C4-2B (cell line): ENCODE measurements at regions not wholly inside any gene's neighbourhood (a gene's known extent, or its start where the extent isn't known, plus 50 kb on each side); places are given as distances from the start of the nearest gene placed in this dataset.

Experiments used
- CTCF ChIP-seq: fragments of 450-650 bp; conservative IDR thresholded peaks from 2 replicates; pipeline ENCODE4 v1.5.1; 2017; ENCODE audit warnings: mild to moderate bottlenecking
- ZFX ChIP-seq: fragments of 450-650 bp; IDR thresholded peaks from 2 replicates; pipeline ENCODE4 v1.6.1; 2017

DNA sequence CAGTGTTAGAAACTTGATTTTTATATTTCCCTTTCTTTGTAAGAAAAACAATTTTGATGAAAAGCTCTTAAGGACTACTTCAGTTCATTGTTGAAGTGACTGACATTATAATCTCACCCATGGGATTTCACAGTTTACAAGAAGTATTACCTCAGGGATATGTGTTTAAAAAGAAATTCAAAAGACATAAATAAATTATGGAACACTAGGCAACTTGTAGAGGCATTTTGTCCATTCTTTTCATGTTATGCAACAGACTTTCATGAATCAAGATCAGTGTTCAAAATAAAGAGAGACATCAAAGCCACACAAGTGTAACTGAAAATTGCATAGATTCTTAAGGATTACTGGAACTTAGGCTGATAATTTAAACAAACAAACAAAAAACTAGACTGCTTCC, 196.8 kb upstream of the AGTR1 start:
- TF ChIP-seq CTCF (no peak), ZFX (no peak)
